ENCODE measurements at regions not wholly inside any gene's neighbourhood (a gene's known extent, or its start where the extent isn't known, plus 50 kb on each side); places are given as distances from the start of the nearest gene placed in this dataset.

GRCh38 chr2:163198972-163199371 is 360.4 kb upstream of the KCNH7 start:
- ATAC-seq (no peak), DNase-seq (ENCODE audit: low spot score in 2 of 2) (no peak)
- H3K9me3 Mint-ChIP-seq = peaks cover 0 to 7% of the 10 kb centered on the region in 2 donors
- no peak overlapping the region for H3K27ac Mint-ChIP-seq
- no peaks in the 10 kb centered on the region for H3K36me3 Mint-ChIP-seq

GRCh38 chr2:163198007-163198406 is 359.4 kb upstream of the KCNH7 start:
- no peaks in the 10 kb centered on the region for H3K36me3 Mint-ChIP-seq
- ATAC-seq = no peak

GRCh38 chr2:163191372-163191771 is 352.8 kb upstream of the KCNH7 start:
- DNase-seq (ENCODE audit: low spot score in 2 of 2) = no peak
- Mint-ChIP-seq H3K27ac (no peak overlapping the region), H3K9me3 (peaks cover 0 to 3% of the 10 kb centered on the region in 2 donors), H3K36me3 (no peaks in the 10 kb centered on the region)
- ATAC-seq = no peak

More at GRCh38 chr2:163198007-163198406, 359.4 kb upstream of the KCNH7 start:
- no peak for DNase-seq (ENCODE audit: low spot score in 2 of 2)
- Mint-ChIP-seq H3K27ac (no peak overlapping the region), H3K9me3 (peaks cover 0 to 7% of the 10 kb centered on the region in 2 donors)

- Mint-ChIP-seq H3K27ac (no peak overlapping the region), H3K36me3 (no peaks in the 10 kb centered on the region), H3K9me3 (peaks cover 3 to 4% of the 10 kb centered on the region in 2 donors)
- ATAC-seq (no peak), DNase-seq (ENCODE audit: low spot score in 2 of 2) (no peak)
These were observed 349.6 kb upstream of the KCNH7 start for GRCh38 chr2:163187995-163188655.

GRCh38 chr2:163187119-163187518 is 348.6 kb upstream of the KCNH7 start:
- Mint-ChIP-seq H3K27ac (no peak overlapping the region), H3K9me3 (peaks cover 3 to 4% of the 10 kb centered on the region in 2 donors), H3K36me3 (no peaks in the 10 kb centered on the region)
- ATAC-seq (no peak), DNase-seq (ENCODE audit: low spot score in 2 of 2) (no peak)

GRCh38 chr2:163185160-163185559 is 346.6 kb upstream of the KCNH7 start:
- no peaks in the 10 kb centered on the region for H3K36me3 Mint-ChIP-seq
- H3K9me3 Mint-ChIP-seq = peaks cover 3 to 4% of the 10 kb centered on the region in 2 donors
- no peak overlapping the region for H3K27ac Mint-ChIP-seq
- DNase-seq (ENCODE audit: low spot score in 2 of 2) = no peak
- no peak for ATAC-seq

- H3K36me3 Mint-ChIP-seq = no peaks in the 10 kb centered on the region
- DNase-seq (ENCODE audit: low spot score in 2 of 2) = no peak
- no peak overlapping the region for H3K27ac Mint-ChIP-seq
- no peak for ATAC-seq
- peaks cover 3 to 4% of the 10 kb centered on the region in 2 donors for H3K9me3 Mint-ChIP-seq
These were observed 344.3 kb upstream of the KCNH7 start for GRCh38 chr2:163182764-163183354.

- Mint-ChIP-seq H3K9me3 (peaks cover 0 to 3% of the 10 kb centered on the region in 2 donors), H3K36me3 (no peaks in the 10 kb centered on the region), H3K27ac (no peak overlapping the region)
- ATAC-seq (no peak), DNase-seq (ENCODE audit: low spot score in 2 of 2) (no peak)
These were observed 339.0 kb upstream of the KCNH7 start for GRCh38 chr2:163177592-163177991.

- no peak for DNase-seq (ENCODE audit: low spot score in 2 of 2)
- Mint-ChIP-seq H3K9me3 (peaks cover 0 to 3% of the 10 kb centered on the region in 2 donors), H3K36me3 (no peaks in the 10 kb centered on the region), H3K27ac (no peak overlapping the region)
- ATAC-seq = no peak
These were observed 336.7 kb upstream of the KCNH7 start for GRCh38 chr2:163175294-163175693.

GRCh38 chr2:163173591-163173990 is 335.0 kb upstream of the KCNH7 start:
- H3K27ac Mint-ChIP-seq = no peak overlapping the region
- DNase-seq (ENCODE audit: low spot score in 2 of 2) = no peak

GRCh38 chr2:163171786-163172530 is 333.4 kb upstream of the KCNH7 start:
- Mint-ChIP-seq H3K27ac (no peak overlapping the region), H3K36me3 (no peaks in the 10 kb centered on the region), H3K9me3 (peaks cover 0 to 3% of the 10 kb centered on the region in 2 donors)
- DNase-seq (ENCODE audit: low spot score in 2 of 2) (no peak), ATAC-seq (no peak)

More at GRCh38 chr2:163173591-163173990, 335.0 kb upstream of the KCNH7 start:
- no peak for ATAC-seq
- Mint-ChIP-seq H3K9me3 (peaks cover 0 to 3% of the 10 kb centered on the region in 2 donors), H3K36me3 (no peaks in the 10 kb centered on the region)

GRCh38 chr2:163157891-163158496 is 319.4 kb upstream of the KCNH7 start:
- DNase-seq (ENCODE audit: low spot score in 2 of 2) (no peak), ATAC-seq (no peak)
- Mint-ChIP-seq H3K9me3 (no peaks in the 10 kb centered on the region), H3K36me3 (no peaks in the 10 kb centered on the region), H3K27ac (no peak overlapping the region)

- H3K9me3 Mint-ChIP-seq = no peaks in the 10 kb centered on the region
- no peak overlapping the region for H3K27ac Mint-ChIP-seq
- DNase-seq (ENCODE audit: low spot score in 2 of 2) (no peak), ATAC-seq (no peak)
- no peaks in the 10 kb centered on the region for H3K36me3 Mint-ChIP-seq
These were observed 318.8 kb upstream of the KCNH7 start for GRCh38 chr2:163157411-163157810.

- Mint-ChIP-seq H3K36me3 (no peaks in the 10 kb centered on the region), H3K9me3 (no peaks in the 10 kb centered on the region), H3K27ac (no peak overlapping the region)
- DNase-seq (ENCODE audit: low spot score in 2 of 2) = no peak
- no peak for ATAC-seq
These were observed 317.4 kb upstream of the KCNH7 start for GRCh38 chr2:163155925-163156324.

GRCh38 chr2:163155279-163155883 is 316.8 kb upstream of the KCNH7 start:
- Mint-ChIP-seq H3K9me3 (no peaks in the 10 kb centered on the region), H3K36me3 (no peaks in the 10 kb centered on the region), H3K27ac (no peak overlapping the region)
- DNase-seq (ENCODE audit: low spot score in 2 of 2) (no peak), ATAC-seq (no peak)

GRCh38 chr2:163142618-163143017 is 304.1 kb upstream of the KCNH7 start:
- Mint-ChIP-seq H3K9me3 (peaks cover 6 to 13% of the 10 kb centered on the region in 2 donors), H3K27ac (peak overlapping the region in 1 of 2 donors; percentile 17), H3K36me3 (no peaks in the 10 kb centered on the region)
- DNase-seq (ENCODE audit: low spot score in 2 of 2) (no peak), ATAC-seq (no peak)

GRCh38 chr2:163138947-163139346 is 300.4 kb upstream of the KCNH7 start:
- ATAC-seq (no peak), DNase-seq (ENCODE audit: low spot score in 2 of 2) (no peak)
- peaks cover 3 to 6% of the 10 kb centered on the region in 2 donors for H3K9me3 Mint-ChIP-seq
- H3K36me3 Mint-ChIP-seq = no peaks in the 10 kb centered on the region
- no peak overlapping the region for H3K27ac Mint-ChIP-seq

Measured in activated naive CD4-positive, alpha-beta T cell treated with anti-CD3 and anti-CD28 coated beads, Interleukin-2, amount 50 U/mL, for 72 hours (primary cell).